BLaER1 treated with 17β-estradiol and CSF1 and Interleukin-3, amounts not matched to agents 10 nM and 100 nM (cell line): ENCODE measurements at regions not wholly inside any gene's neighbourhood (a gene's known extent, or its start where the extent isn't known, plus 50 kb on each side); places are given as distances from the start of the nearest gene placed in this dataset.
"Not testable (repeated sequence)": the region's sequence is repeated elsewhere in the genome, so short reads cannot be mapped to it uniquely, and the experiment has no call there.

ENCODE experiments used
- H3K27ac ChIP-seq, 11 experiments: shearing (Covaris generic); formaldehyde crosslinking; 2 replicates each; pipeline ENCODE4 v1.8.1; 2022
- H3K27me3 ChIP-seq, 11 experiments: shearing (Covaris generic); formaldehyde crosslinking; 2 replicates each; pipeline ENCODE4 v1.8.1; 2022
- H3K36me3 ChIP-seq, 11 experiments: shearing (Covaris generic); formaldehyde crosslinking; 2 replicates each; pipeline ENCODE4 v1.8.1; 2022
- H3K4me1 ChIP-seq, 10 experiments: shearing (Covaris generic); formaldehyde crosslinking; 2 replicates each; pipeline ENCODE4 v1.8.1; 2022
- H3K4me2 ChIP-seq, 11 experiments: shearing (Covaris generic); formaldehyde crosslinking; 2 replicates each; pipeline ENCODE4 v1.8.1; 2022
- H3K4me3 ChIP-seq, 10 experiments: shearing (Covaris generic); formaldehyde crosslinking; 2 replicates each; pipeline ENCODE4 v1.8.1; 2022
- H3K9ac ChIP-seq, 11 experiments: shearing (Covaris generic); formaldehyde crosslinking; 2 replicates each; pipeline ENCODE4 v1.8.1; 2022
- H3K9me3 ChIP-seq, 11 experiments: shearing (Covaris generic); formaldehyde crosslinking; replicated peaks in 1 of 11; 2 replicates each; pipeline ENCODE4 v1.8.1; 2022
- H4K20me1 ChIP-seq, 11 experiments: shearing (Covaris generic); formaldehyde crosslinking; 2 replicates each; pipeline ENCODE4 v1.8.1; 2022
- Cebpa-rat ChIP-seq, 11 experiments: shearing (Covaris generic); IDR thresholded peaks; 2 replicates each; pipeline ENCODE4 v1.8.1; 2022

DNA sequence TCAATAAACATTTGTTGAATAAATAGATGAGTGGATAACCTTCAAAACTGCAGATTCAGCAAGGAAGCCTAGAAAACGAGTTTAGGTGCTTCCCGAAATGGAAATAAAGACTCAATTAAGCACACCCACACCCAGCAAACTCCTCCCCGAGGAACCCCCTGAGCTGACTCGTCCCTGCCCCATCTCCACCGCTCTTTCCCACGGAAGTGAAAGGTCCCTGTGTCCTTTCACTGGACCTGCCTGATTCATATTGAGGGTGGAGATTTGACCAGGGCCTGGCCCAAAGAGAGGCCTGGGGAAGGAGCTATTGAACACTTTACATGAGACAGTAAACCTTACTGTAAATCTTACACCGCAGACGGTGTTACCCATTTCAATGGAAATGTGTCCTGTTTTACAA, 129.1 kb downstream of the CPZ start:
- Histone ChIP-seq H3K4me2 (no peak overlapping the region), H3K36me3 (no peaks in the 10 kb centered on the region), H3K9ac (no peak overlapping the region), H3K9me3 (peaks cover 0 to 6% (median 0%) of the 10 kb centered on the region in 11 experiments; a peak in 4 of 22 replicates), H3K4me3 (no peak overlapping the region), H3K4me1 (peaks cover 0 to 10% (median 0%) of the 10 kb centered on the region in 10 experiments; a peak in 3 of 20 replicates), H4K20me1 (no peaks in the 10 kb centered on the region), H3K27ac (no peak overlapping the region), H3K27me3 (no peaks in the 10 kb centered on the region; a peak in 1 of 22 replicates)
- TF ChIP-seq Cebpa-rat (IDR thresholded peaks at IDR 0.05), result no peak

DNA sequence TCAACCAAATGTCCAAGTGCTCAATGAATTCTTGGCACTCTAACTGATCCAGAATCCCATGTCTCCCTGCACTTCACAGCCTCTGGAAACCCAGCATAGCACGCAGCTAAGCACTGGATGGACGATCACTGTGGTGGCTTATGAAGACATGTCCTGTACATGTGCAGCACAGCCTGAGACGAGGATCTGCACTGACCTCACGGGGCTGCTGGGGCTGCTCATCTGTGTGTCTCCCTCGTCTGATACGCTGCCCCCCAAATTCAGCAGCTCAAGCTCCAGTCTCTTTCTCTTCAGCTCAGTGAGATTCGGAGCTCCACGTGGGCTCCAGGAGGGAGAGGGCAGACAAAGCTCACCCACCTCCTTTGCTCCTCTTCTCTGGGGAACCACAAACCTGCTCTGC, 126.9 kb downstream of the CPZ start:
- Histone ChIP-seq H3K4me2 (no peak overlapping the region), H3K4me3 (no peak overlapping the region), H3K27me3 (no peaks in the 10 kb centered on the region), H3K9me3 (peaks cover 5 to 13% (median 11%) of the 10 kb centered on the region in 11 experiments; a peak in 19 of 22 replicates), H3K9ac (no peak overlapping the region), H3K4me1 (no peaks in the 10 kb centered on the region), H3K36me3 (no peaks in the 10 kb centered on the region), H4K20me1 (no peaks in the 10 kb centered on the region), H3K27ac (no peak overlapping the region)
- no peak for TF ChIP-seq Cebpa-rat (IDR thresholded peaks at IDR 0.05)

DNA sequence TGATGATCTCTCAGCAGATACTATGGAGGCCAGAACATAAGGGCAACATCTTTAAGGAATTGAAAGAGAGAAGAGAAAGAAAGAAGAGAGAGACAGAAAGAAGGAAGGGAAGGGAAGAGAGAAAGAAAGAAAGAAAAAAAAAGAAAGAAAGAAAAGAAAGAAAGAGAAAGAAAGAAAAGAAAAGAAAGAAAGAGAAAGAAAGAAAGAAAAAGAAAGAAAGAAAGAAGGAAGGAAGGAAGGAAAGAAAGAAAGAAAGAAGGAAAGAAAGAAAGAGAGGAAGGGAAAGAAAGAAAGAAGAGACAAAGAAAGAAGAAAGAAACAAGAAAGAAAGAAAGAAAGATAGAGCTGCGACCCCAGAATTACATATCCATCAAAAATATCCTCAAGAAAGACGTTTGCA, 124.9 kb downstream of the CPZ start:
- not testable (repeated sequence) for H4K20me1 ChIP-seq, H3K4me2 ChIP-seq, H3K4me1 ChIP-seq, H3K4me3 ChIP-seq, H3K36me3 ChIP-seq, H3K9ac ChIP-seq, H3K27me3 ChIP-seq, H3K27ac ChIP-seq
- peaks cover 24 to 32% (median 30%) of the 10 kb centered on the region in 11 experiments for H3K9me3 ChIP-seq

DNA sequence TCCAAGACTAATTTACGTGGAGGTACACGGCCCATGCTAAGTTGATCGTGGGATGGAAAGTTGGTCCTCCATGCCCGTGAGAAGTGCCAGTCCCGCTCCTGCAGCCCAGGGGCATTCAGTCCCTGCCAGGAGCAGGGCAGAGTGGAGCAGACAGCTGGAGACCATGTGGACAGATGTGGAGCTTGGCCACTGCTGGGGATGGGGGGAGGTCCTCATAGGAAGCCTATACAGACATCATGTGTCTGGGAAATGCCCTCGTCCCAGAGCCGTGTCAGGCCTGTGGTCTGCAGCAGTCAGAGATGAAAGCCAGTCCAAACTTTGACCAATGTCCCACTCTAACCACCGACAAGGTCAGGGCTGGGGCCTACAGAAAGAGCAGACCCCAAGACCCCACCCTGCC, 118.4 kb downstream of the CPZ start:
- H3K27ac ChIP-seq, result no peak overlapping the region
- H3K4me3 ChIP-seq, result no peak overlapping the region
- peaks cover 33 to 49% (median 39%) of the 10 kb centered on the region in 11 experiments for H3K9me3 ChIP-seq
- H3K4me2 ChIP-seq, result no peak overlapping the region
- H4K20me1 ChIP-seq, result no peaks in the 10 kb centered on the region; a peak in 1 of 22 replicates
- no peak overlapping the region for H3K9ac ChIP-seq
- no peaks in the 10 kb centered on the region for H3K27me3 ChIP-seq
- H3K4me1 ChIP-seq, result peaks cover 0 to 15% (median 7%) of the 10 kb centered on the region in 10 experiments; a peak in 6 of 20 replicates
- TF ChIP-seq Cebpa-rat (IDR thresholded peaks at IDR 0.05), result no peak
- no peaks in the 10 kb centered on the region for H3K36me3 ChIP-seq

DNA sequence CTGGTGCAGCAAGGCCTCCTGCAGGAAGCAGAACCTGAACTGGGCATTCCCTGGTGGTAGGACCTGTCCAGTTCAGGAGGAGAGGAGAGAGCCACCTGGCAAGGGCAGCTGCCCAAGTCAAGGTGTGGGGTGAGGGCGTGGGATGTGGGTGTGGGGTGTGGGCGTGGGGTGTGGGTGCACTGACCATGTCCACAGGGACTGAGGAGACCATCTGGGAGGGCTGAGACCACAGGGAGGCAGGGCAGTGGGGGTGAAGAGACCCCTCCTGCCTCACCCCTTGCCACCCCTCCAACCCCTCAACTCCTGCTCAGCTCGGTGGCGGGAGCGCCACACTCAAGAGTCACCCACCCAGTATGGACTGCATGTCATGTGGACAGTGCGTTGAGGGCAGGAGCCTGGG, 117.9 kb downstream of the CPZ start:
- Histone ChIP-seq H3K4me2 (no peak overlapping the region), H3K4me3 (no peak overlapping the region), H3K4me1 (peaks cover 0 to 15% (median 7%) of the 10 kb centered on the region in 10 experiments; a peak in 6 of 20 replicates), H3K9ac (no peak overlapping the region), H3K36me3 (no peaks in the 10 kb centered on the region), H3K27me3 (no peaks in the 10 kb centered on the region), H4K20me1 (no peaks in the 10 kb centered on the region; a peak in 1 of 22 replicates), H3K9me3 (peaks cover 33 to 48% (median 39%) of the 10 kb centered on the region in 11 experiments), H3K27ac (no peak overlapping the region)
- no peak for TF ChIP-seq Cebpa-rat (IDR thresholded peaks at IDR 0.05)

DNA sequence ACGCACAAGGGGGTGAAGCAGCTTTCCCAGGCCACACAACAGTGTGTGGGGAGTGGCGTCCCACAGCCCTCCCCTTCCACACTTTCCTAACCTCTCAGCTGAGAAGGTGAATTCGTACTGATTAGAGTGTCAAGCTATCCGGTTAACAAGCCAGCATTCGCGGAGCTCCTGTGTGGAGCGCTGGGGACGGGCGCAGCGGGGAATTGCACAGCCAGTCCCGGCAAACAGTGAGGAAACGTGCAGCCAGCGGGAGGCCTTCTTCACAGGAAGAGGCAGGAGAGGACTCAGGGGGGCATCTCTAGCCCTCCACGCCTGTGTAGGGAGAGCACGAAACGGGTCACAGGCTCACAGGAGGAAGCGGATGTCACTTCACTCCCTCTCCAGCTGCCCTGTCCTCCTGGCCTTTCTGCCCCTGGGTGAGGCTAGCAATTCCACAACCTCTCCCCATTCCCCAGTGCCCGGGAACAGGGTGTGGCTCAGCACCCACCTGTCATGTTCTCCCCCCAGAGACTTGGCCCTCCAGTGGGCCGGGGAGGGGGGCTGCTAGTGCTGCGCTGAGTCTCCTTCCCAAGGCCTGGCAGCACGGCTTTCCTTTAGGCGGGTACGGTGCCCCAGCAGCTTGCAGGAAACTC, 117.3 kb downstream of the CPZ start:
- H3K27me3 ChIP-seq, result no peaks in the 10 kb centered on the region
- peaks cover 29 to 43% (median 36%) of the 10 kb centered on the region in 11 experiments for H3K9me3 ChIP-seq
- H3K4me3 ChIP-seq, result no peak overlapping the region
- no peak overlapping the region for H3K27ac ChIP-seq
- H3K4me2 ChIP-seq, result no peak overlapping the region
- H4K20me1 ChIP-seq, result peaks cover 0 to 4% (median 0%) of the 10 kb centered on the region in 11 experiments; a peak in 1 of 22 replicates
- H3K36me3 ChIP-seq, result no peaks in the 10 kb centered on the region
- TF ChIP-seq Cebpa-rat (IDR thresholded peaks at IDR 0.05), result no peak
- H3K9ac ChIP-seq, result no peak overlapping the region
- peaks cover 0 to 15% (median 7%) of the 10 kb centered on the region in 10 experiments; a peak in 6 of 20 replicates for H3K4me1 ChIP-seq

DNA sequence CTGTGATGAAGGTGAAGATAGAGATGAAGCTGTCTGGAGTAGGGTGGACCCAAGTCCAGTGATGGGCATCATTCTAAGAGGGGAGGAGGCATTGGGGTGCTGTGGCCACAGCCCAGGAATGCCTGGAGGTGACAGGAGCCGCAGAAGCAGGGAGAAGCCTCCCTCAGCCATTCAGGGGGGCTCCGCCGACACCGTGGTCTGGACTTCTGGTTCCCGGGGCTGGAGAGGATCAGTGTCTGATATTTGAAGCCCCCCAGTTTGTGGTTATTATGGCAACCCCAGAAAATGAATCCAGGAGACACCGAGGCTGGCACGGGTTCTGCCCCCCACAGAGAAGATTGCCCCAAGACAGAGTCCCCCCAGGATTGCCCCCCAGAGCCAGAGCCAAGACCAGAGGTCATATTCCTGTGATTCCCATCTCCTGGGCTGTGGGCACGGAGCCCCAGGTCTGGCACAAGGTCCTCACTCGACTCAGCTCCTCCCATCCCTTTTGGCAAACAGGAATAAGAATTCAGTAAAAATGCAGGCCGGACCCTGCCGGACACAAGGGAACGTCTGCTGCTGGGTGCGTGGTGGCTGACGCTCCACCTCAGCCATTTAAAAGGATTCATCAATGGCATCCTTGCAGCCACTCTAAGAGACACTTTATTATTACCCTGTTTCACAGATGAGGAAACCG, 116.6 kb downstream of the CPZ start:
- Histone ChIP-seq H3K4me2 (no peak overlapping the region), H3K27ac (no peak overlapping the region), H3K9ac (no peak overlapping the region), H4K20me1 (peaks cover 0 to 9% (median 0%) of the 10 kb centered on the region in 11 experiments; a peak in 1 of 22 replicates), H3K9me3 (peaks cover 24 to 36% (median 30%) of the 10 kb centered on the region in 11 experiments), H3K27me3 (no peaks in the 10 kb centered on the region), H3K4me1 (peaks cover 0 to 15% (median 7%) of the 10 kb centered on the region in 10 experiments; a peak in 6 of 20 replicates), H3K36me3 (no peaks in the 10 kb centered on the region), H3K4me3 (no peak overlapping the region)
- no peak for TF ChIP-seq Cebpa-rat (IDR thresholded peaks at IDR 0.05)

DNA sequence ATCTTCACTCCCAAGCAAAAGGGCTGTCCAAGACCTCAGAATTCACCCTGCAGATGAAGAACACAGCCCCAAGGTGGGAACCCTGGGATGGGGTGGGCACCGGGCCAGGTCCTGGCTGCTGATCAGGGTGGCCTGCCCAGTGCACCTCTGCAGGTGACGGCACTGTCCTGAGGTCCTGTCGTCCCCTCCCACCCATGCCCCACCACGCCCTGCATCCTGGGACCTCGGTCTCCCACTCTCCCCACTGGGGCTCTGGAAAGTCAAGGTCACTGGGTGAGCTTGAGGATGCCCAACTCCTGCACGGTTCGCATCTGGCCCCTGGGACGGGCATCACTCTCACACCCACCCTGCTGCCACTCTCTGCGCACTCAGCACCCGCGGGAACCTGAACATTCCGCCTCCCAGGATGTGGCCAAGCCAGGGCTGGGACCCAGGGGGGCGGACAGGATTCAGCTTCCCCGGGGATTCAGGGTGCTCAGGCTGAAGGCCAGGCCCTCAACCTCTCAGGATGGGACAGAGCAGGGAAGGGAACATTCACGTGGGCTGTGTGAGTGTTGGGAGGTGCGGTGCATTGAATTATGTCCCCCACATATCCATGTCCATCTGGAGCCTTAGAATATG, 115.9 kb downstream of the CPZ start:
- no peak for TF ChIP-seq Cebpa-rat (IDR thresholded peaks at IDR 0.05)
- Histone ChIP-seq H3K9ac (no peak overlapping the region), H3K4me2 (no peak overlapping the region), H3K27ac (no peak overlapping the region), H3K4me1 (peaks cover 0 to 15% (median 7%) of the 10 kb centered on the region in 10 experiments; a peak in 6 of 20 replicates), H3K36me3 (no peaks in the 10 kb centered on the region), H3K9me3 (peaks cover 17 to 31% (median 23%) of the 10 kb centered on the region in 11 experiments), H3K4me3 (no peak overlapping the region), H3K27me3 (no peaks in the 10 kb centered on the region), H4K20me1 (peaks cover 0 to 9% (median 0%) of the 10 kb centered on the region in 11 experiments; a peak in 1 of 22 replicates)
